ENCODE measurements at regions not wholly inside any gene's neighbourhood (a gene's known extent, or its start where the extent isn't known, plus 50 kb on each side); places are given as distances from the start of the nearest gene placed in this dataset.

GRCh38 chr18:60596928-60597327, 224.4 kb upstream of the MC4R start:
- no peak overlapping the region for H3K27ac Mint-ChIP-seq
- H3K4me1 Mint-ChIP-seq, result no peaks in the 10 kb centered on the region
- DNase-seq (ENCODE audit: low spot score in 2 of 2) (no peak), ATAC-seq (no peak)
- H3K9me3 Mint-ChIP-seq, result peaks cover 5% of the 10 kb centered on the region
- no peak overlapping the region for H3K4me3 Mint-ChIP-seq
- H3K36me3 Mint-ChIP-seq, result no peaks in the 10 kb centered on the region

GRCh38 chr18:60599267-60599666, 226.7 kb upstream of the MC4R start:
- no peak for DNase-seq (ENCODE audit: low spot score in 2 of 2)
- H3K4me1 Mint-ChIP-seq, result no peaks in the 10 kb centered on the region
- H3K4me3 Mint-ChIP-seq, result no peak overlapping the region
- ATAC-seq, result no peak
- no peak overlapping the region for H3K27ac Mint-ChIP-seq
- peaks cover 5% of the 10 kb centered on the region for H3K9me3 Mint-ChIP-seq
- H3K36me3 Mint-ChIP-seq, result no peaks in the 10 kb centered on the region

GRCh38 chr18:60599995-60600394, 227.4 kb upstream of the MC4R start:
- Mint-ChIP-seq H3K36me3 (no peaks in the 10 kb centered on the region), H3K4me1 (no peaks in the 10 kb centered on the region), H3K4me3 (no peak overlapping the region), H3K9me3 (peaks cover 5% of the 10 kb centered on the region), H3K27ac (no peak overlapping the region)
- DNase-seq (ENCODE audit: low spot score in 2 of 2), result no peak
- ATAC-seq, result no peak

GRCh38 chr18:60601249-60601648, 228.7 kb upstream of the MC4R start:
- Mint-ChIP-seq H3K4me3 (no peak overlapping the region), H3K27ac (no peak overlapping the region), H3K9me3 (peaks cover 7% of the 10 kb centered on the region), H3K4me1 (no peaks in the 10 kb centered on the region), H3K36me3 (no peaks in the 10 kb centered on the region)
- no peak for ATAC-seq
- DNase-seq (ENCODE audit: low spot score in 2 of 2), result no peak

- ATAC-seq (no peak), DNase-seq (ENCODE audit: low spot score in 2 of 2) (no peak)
- no peak overlapping the region for H3K4me3 Mint-ChIP-seq
- no peaks in the 10 kb centered on the region for H3K36me3 Mint-ChIP-seq
- no peaks in the 10 kb centered on the region for H3K4me1 Mint-ChIP-seq
- peaks cover 15% of the 10 kb centered on the region for H3K9me3 Mint-ChIP-seq
- H3K27ac Mint-ChIP-seq, result no peak overlapping the region
Measured at GRCh38 chr18:60623331-60623730, 250.8 kb upstream of the MC4R start.

GRCh38 chr18:60624207-60624606, 251.6 kb upstream of the MC4R start:
- DNase-seq (ENCODE audit: low spot score in 2 of 2) (no peak), ATAC-seq (no peak)
- H3K27ac Mint-ChIP-seq, result no peak overlapping the region
- no peak overlapping the region for H3K4me3 Mint-ChIP-seq
- no peaks in the 10 kb centered on the region for H3K36me3 Mint-ChIP-seq
- peaks cover 15% of the 10 kb centered on the region for H3K9me3 Mint-ChIP-seq
- no peaks in the 10 kb centered on the region for H3K4me1 Mint-ChIP-seq

- Mint-ChIP-seq H3K27ac (no peak overlapping the region), H3K4me3 (no peak overlapping the region), H3K9me3 (peaks cover 16% of the 10 kb centered on the region), H3K36me3 (no peaks in the 10 kb centered on the region), H3K4me1 (no peaks in the 10 kb centered on the region)
- no peak for ATAC-seq
- no peak for DNase-seq (ENCODE audit: low spot score in 2 of 2)
Measured at GRCh38 chr18:60639836-60640235, 267.3 kb upstream of the MC4R start.

- Mint-ChIP-seq H3K4me1 (no peaks in the 10 kb centered on the region), H3K27ac (no peak overlapping the region), H3K4me3 (no peak overlapping the region), H3K36me3 (no peaks in the 10 kb centered on the region), H3K9me3 (peaks cover 12% of the 10 kb centered on the region)
- ATAC-seq, result no peak
- DNase-seq (ENCODE audit: low spot score in 2 of 2), result no peak
Measured at GRCh38 chr18:60643009-60643408, 270.4 kb upstream of the MC4R start.

- ATAC-seq (no peak), DNase-seq (ENCODE audit: low spot score in 2 of 2) (no peak)
- no peak overlapping the region for H3K27ac Mint-ChIP-seq
- peaks cover 9% of the 10 kb centered on the region for H3K9me3 Mint-ChIP-seq
- no peak overlapping the region for H3K4me3 Mint-ChIP-seq
- no peaks in the 10 kb centered on the region for H3K36me3 Mint-ChIP-seq
- H3K4me1 Mint-ChIP-seq, result no peaks in the 10 kb centered on the region
Measured at GRCh38 chr18:60646725-60647124, 274.1 kb upstream of the MC4R start.

- ATAC-seq (no peak), DNase-seq (ENCODE audit: low spot score in 2 of 2) (no peak)
- H3K4me3 Mint-ChIP-seq, result no peak overlapping the region
- peaks cover 7% of the 10 kb centered on the region for H3K9me3 Mint-ChIP-seq
- no peak overlapping the region for H3K27ac Mint-ChIP-seq
- no peaks in the 10 kb centered on the region for H3K4me1 Mint-ChIP-seq
- H3K36me3 Mint-ChIP-seq, result no peaks in the 10 kb centered on the region
Measured at GRCh38 chr18:60649107-60649506, 276.5 kb upstream of the MC4R start.

GRCh38 chr18:60649842-60650536, 277.4 kb upstream of the MC4R start:
- DNase-seq (ENCODE audit: low spot score in 2 of 2), result no peak
- ATAC-seq, result no peak
- Mint-ChIP-seq H3K36me3 (no peaks in the 10 kb centered on the region), H3K27ac (no peak overlapping the region), H3K4me1 (no peaks in the 10 kb centered on the region), H3K4me3 (no peak overlapping the region), H3K9me3 (peaks cover 7% of the 10 kb centered on the region)

GRCh38 chr18:60654298-60654697, 281.7 kb upstream of the MC4R start:
- H3K4me1 Mint-ChIP-seq, result no peaks in the 10 kb centered on the region
- no peak overlapping the region for H3K27ac Mint-ChIP-seq
- no peak overlapping the region for H3K4me3 Mint-ChIP-seq
- DNase-seq (ENCODE audit: low spot score in 2 of 2) (no peak), ATAC-seq (no peak)
- peaks cover 11% of the 10 kb centered on the region for H3K9me3 Mint-ChIP-seq
- H3K36me3 Mint-ChIP-seq, result no peaks in the 10 kb centered on the region

GRCh38 chr18:60656553-60656952, 284.0 kb upstream of the MC4R start:
- ATAC-seq, result no peak
- DNase-seq (ENCODE audit: low spot score in 2 of 2), result no peak
- Mint-ChIP-seq H3K27ac (no peak overlapping the region), H3K4me3 (no peak overlapping the region), H3K36me3 (no peaks in the 10 kb centered on the region), H3K9me3 (peaks cover 16% of the 10 kb centered on the region), H3K4me1 (no peaks in the 10 kb centered on the region)

GRCh38 chr18:60662491-60662890, 289.9 kb upstream of the MC4R start:
- Mint-ChIP-seq H3K36me3 (no peaks in the 10 kb centered on the region), H3K4me3 (no peak overlapping the region), H3K27ac (no peak overlapping the region), H3K4me1 (no peaks in the 10 kb centered on the region), H3K9me3 (peaks cover 14% of the 10 kb centered on the region)
- no peak for ATAC-seq
- no peak for DNase-seq (ENCODE audit: low spot score in 2 of 2)

- Mint-ChIP-seq H3K9me3 (peaks cover 12% of the 10 kb centered on the region), H3K27ac (no peak overlapping the region), H3K4me3 (no peak overlapping the region), H3K4me1 (no peaks in the 10 kb centered on the region), H3K36me3 (no peaks in the 10 kb centered on the region)
- ATAC-seq (no peak), DNase-seq (ENCODE audit: low spot score in 2 of 2) (no peak)
Measured at GRCh38 chr18:60663060-60663989, 290.8 kb upstream of the MC4R start.

- H3K27ac Mint-ChIP-seq, result no peak overlapping the region
- H3K36me3 Mint-ChIP-seq, result no peaks in the 10 kb centered on the region
- DNase-seq (ENCODE audit: low spot score in 2 of 2), result no peak
- no peak overlapping the region for H3K4me3 Mint-ChIP-seq
- no peaks in the 10 kb centered on the region for H3K4me1 Mint-ChIP-seq
- no peak for ATAC-seq
- H3K9me3 Mint-ChIP-seq, result peaks cover 7% of the 10 kb centered on the region
Measured at GRCh38 chr18:60664736-60665135, 292.2 kb upstream of the MC4R start.

All from stimulated activated effector memory CD8-positive, alpha-beta T cell treated with anti-CD3 and anti-CD28 coated beads, Interleukin-12 subunit alpha, Interleukin-12 subunit beta, amount 100 ng/mL, for 72 hours (primary cell).